ENCODE measurements at regions not wholly inside any gene's neighbourhood (a gene's known extent, or its start where the extent isn't known, plus 50 kb on each side); places are given as distances from the start of the nearest gene placed in this dataset.
"Not testable (repeated sequence)": the region's sequence is repeated elsewhere in the genome, so short reads cannot be mapped to it uniquely, and the experiment has no call there.

DNA sequence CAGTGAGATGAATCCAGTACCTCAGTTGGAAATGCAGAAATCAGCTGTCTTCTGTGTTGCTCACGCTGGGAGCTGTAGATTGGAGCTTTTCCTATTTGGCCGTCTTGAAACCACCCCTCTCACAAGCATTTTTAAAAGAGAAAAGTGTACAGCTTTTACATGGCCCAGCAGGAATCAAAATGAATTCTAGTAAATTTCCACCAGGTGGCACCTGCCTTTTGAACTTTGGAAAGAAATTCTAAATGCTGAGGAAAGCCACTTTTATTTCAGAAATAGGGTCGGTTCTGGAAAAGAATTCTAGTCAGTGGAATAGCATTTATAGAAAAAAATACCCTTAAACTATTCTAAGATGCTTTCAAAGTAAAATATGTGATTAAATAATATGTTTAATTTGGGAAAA, 647.8 kb downstream of the CD109 start:
- H4K20me1 ChIP-seq (ENCODE audit: insufficient read depth, low read length) = no peaks in the 10 kb centered on the region
- no peaks in the 10 kb centered on the region for H3K27me3 ChIP-seq (ENCODE audit: insufficient read depth, low read length, poor library complexity)
- DNase-seq (no peak), ATAC-seq (ENCODE audit: insufficient read depth, low read depth) (no peak)
- no peak overlapping the region for H2AFZ ChIP-seq (ENCODE audit: low read depth, low read length)
- no peak overlapping the region for H3K4me2 ChIP-seq (ENCODE audit: insufficient read depth, low read length)
- no peak for TF ChIP-seq EZH2 (IDR thresholded peaks at IDR 0.05; ENCODE audit: borderline replicate concordance, low read depth, low read length, severe bottlenecking)
- TF ChIP-seq, protein P1, sequence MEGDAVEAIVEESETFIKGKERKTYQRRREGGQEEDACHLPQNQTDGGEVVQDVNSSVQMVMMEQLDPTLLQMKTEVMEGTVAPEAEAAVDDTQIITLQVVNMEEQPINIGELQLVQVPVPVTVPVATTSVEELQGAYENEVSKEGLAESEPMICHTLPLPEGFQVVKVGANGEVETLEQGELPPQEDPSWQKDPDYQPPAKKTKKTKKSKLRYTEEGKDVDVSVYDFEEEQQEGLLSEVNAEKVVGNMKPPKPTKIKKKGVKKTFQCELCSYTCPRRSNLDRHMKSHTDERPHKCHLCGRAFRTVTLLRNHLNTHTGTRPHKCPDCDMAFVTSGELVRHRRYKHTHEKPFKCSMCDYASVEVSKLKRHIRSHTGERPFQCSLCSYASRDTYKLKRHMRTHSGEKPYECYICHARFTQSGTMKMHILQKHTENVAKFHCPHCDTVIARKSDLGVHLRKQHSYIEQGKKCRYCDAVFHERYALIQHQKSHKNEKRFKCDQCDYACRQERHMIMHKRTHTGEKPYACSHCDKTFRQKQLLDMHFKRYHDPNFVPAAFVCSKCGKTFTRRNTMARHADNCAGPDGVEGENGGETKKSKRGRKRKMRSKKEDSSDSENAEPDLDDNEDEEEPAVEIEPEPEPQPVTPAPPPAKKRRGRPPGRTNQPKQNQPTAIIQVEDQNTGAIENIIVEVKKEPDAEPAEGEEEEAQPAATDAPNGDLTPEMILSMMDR (IDR thresholded peaks at IDR 0.05; ENCODE audit: borderline replicate concordance, extremely low read depth, low read length, poor library complexity, severe bottlenecking) = no peak
- H3K9ac ChIP-seq (ENCODE audit: low read depth, low read length) = no peak overlapping the region
- H3K4me3 ChIP-seq (ENCODE audit: low read depth in 1 of 2, low read length in 2 of 2) = no peak overlapping the region
- H3K9me3 ChIP-seq (ENCODE audit: insufficient read depth, low read length, severe bottlenecking) = no peaks in the 10 kb centered on the region
- H3K27ac ChIP-seq (ENCODE audit: low read length) = no peak overlapping the region
- H3K36me3 ChIP-seq (ENCODE audit: insufficient read depth, low read length) = no peaks in the 10 kb centered on the region
- H3K4me1 ChIP-seq (ENCODE audit: insufficient read depth, low read length) = no peaks in the 10 kb centered on the region
- no peaks in the 10 kb centered on the region for H3K79me2 ChIP-seq (ENCODE audit: insufficient read depth, low read length)

GRCh38 chr6:74343321-74343720, 647.3 kb downstream of the CD109 start:
- not testable (repeated sequence) for H3K4me1 ChIP-seq (ENCODE audit: insufficient read depth, low read length); H3K4me2 ChIP-seq (ENCODE audit: insufficient read depth, low read length); H2AFZ ChIP-seq (ENCODE audit: low read depth, low read length); H3K9me3 ChIP-seq (ENCODE audit: insufficient read depth, low read length, severe bottlenecking); H4K20me1 ChIP-seq (ENCODE audit: insufficient read depth, low read length); H3K9ac ChIP-seq (ENCODE audit: low read depth, low read length); H3K4me3 ChIP-seq (ENCODE audit: low read depth in 1 of 2, low read length in 2 of 2); H3K36me3 ChIP-seq (ENCODE audit: insufficient read depth, low read length); DNase-seq; H3K27ac ChIP-seq (ENCODE audit: low read length); ATAC-seq (ENCODE audit: insufficient read depth, low read depth); H3K79me2 ChIP-seq (ENCODE audit: insufficient read depth, low read length); H3K27me3 ChIP-seq (ENCODE audit: insufficient read depth, low read length, poor library complexity)

- H3K4me2 ChIP-seq (ENCODE audit: insufficient read depth, low read length) = no peak overlapping the region
- H3K79me2 ChIP-seq (ENCODE audit: insufficient read depth, low read length) = no peaks in the 10 kb centered on the region
- no peak overlapping the region for H2AFZ ChIP-seq (ENCODE audit: low read depth, low read length)
- no peaks in the 10 kb centered on the region for H3K27me3 ChIP-seq (ENCODE audit: insufficient read depth, low read length, poor library complexity)
- H3K9ac ChIP-seq (ENCODE audit: low read depth, low read length) = no peak overlapping the region
- no peaks in the 10 kb centered on the region for H3K4me1 ChIP-seq (ENCODE audit: insufficient read depth, low read length)
- no peak overlapping the region for H3K4me3 ChIP-seq (ENCODE audit: low read depth in 1 of 2, low read length in 2 of 2)
- ATAC-seq (ENCODE audit: insufficient read depth, low read depth) (no peak), DNase-seq (no peak)
- no peaks in the 10 kb centered on the region for H4K20me1 ChIP-seq (ENCODE audit: insufficient read depth, low read length)
- H3K27ac ChIP-seq (ENCODE audit: low read length) = no peak overlapping the region
- H3K36me3 ChIP-seq (ENCODE audit: insufficient read depth, low read length) = no peaks in the 10 kb centered on the region
- no peak for TF ChIP-seq EZH2 (IDR thresholded peaks at IDR 0.05; ENCODE audit: borderline replicate concordance, low read depth, low read length, severe bottlenecking)
- TF ChIP-seq, protein P1 (IDR thresholded peaks at IDR 0.05; ENCODE audit: borderline replicate concordance, extremely low read depth, low read length, poor library complexity, severe bottlenecking) = no peak
- no peaks in the 10 kb centered on the region for H3K9me3 ChIP-seq (ENCODE audit: insufficient read depth, low read length, severe bottlenecking)
These were observed 638.7 kb downstream of the CD109 start for GRCh38 chr6:74334722-74335121.

DNA sequence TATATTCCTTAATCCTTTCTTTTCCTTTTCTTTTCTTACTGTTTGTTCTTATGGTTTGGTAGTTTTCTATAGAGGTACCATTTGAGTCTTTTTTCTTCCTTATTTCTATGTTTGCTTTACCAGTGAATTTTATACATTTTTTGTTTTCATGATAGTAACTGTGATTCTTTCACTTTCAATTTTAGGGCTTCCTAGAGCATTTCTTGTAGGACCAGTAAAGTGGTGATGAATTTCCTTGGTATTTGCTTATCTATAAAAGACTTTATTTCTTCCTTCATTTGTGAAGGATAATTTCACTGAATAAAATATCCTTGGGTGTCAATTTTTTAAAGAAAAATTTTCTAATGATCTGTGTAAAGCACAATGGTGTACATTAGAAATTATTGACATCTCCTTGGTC, 637.4 kb downstream of the CD109 start:
- Histone ChIP-seq H3K36me3 (ENCODE audit: insufficient read depth, low read length) (no peaks in the 10 kb centered on the region), H3K4me2 (ENCODE audit: insufficient read depth, low read length) (no peak overlapping the region), H3K27ac (ENCODE audit: low read length) (no peak overlapping the region), H3K27me3 (ENCODE audit: insufficient read depth, low read length, poor library complexity) (no peaks in the 10 kb centered on the region), H2AFZ (ENCODE audit: low read depth, low read length) (no peak overlapping the region), H4K20me1 (ENCODE audit: insufficient read depth, low read length) (no peaks in the 10 kb centered on the region), H3K4me1 (ENCODE audit: insufficient read depth, low read length) (no peaks in the 10 kb centered on the region), H3K9ac (ENCODE audit: low read depth, low read length) (no peak overlapping the region), H3K4me3 (ENCODE audit: low read depth in 1 of 2, low read length in 2 of 2) (no peak overlapping the region), H3K9me3 (ENCODE audit: insufficient read depth, low read length, severe bottlenecking) (no peaks in the 10 kb centered on the region), H3K79me2 (ENCODE audit: insufficient read depth, low read length) (no peaks in the 10 kb centered on the region)
- TF ChIP-seq, protein P1 (IDR thresholded peaks at IDR 0.05; ENCODE audit: borderline replicate concordance, extremely low read depth, low read length, poor library complexity, severe bottlenecking) = no peak
- TF ChIP-seq EZH2 (IDR thresholded peaks at IDR 0.05; ENCODE audit: borderline replicate concordance, low read depth, low read length, severe bottlenecking) = no peak
- ATAC-seq (ENCODE audit: insufficient read depth, low read depth) (no peak), DNase-seq (no peak)
